ENCODE measurements at regions not wholly inside any gene's neighbourhood (a gene's known extent, or its start where the extent isn't known, plus 50 kb on each side); places are given as distances from the start of the nearest gene placed in this dataset.
"Not testable (repeated sequence)": the region's sequence is repeated elsewhere in the genome, so short reads cannot be mapped to it uniquely, and the experiment has no call there.

GRCh38 chr6:67131827-67132226 lies 1424.8 kb upstream of the EYS start:
- DNase-seq, result no peak
- Mint-ChIP-seq H3K4me1 (ENCODE audit: low read depth) (no peaks in the 10 kb centered on the region), H3K27ac (no peak overlapping the region), H3K9me3 (peaks cover 19% of the 10 kb centered on the region), H3K4me3 (no peak overlapping the region), H3K36me3 (ENCODE audit: low read depth) (no peaks in the 10 kb centered on the region), H3K27me3 (ENCODE audit: insufficient read depth) (no peaks in the 10 kb centered on the region)
- no peak for TF ChIP-seq CTCF (IDR thresholded peaks at IDR 0.05)

GRCh38 chr6:67129780-67130179 lies 1422.8 kb upstream of the EYS start:
- Mint-ChIP-seq H3K27me3 (ENCODE audit: insufficient read depth) (no peaks in the 10 kb centered on the region), H3K4me1 (ENCODE audit: low read depth) (no peaks in the 10 kb centered on the region), H3K36me3 (ENCODE audit: low read depth) (no peaks in the 10 kb centered on the region), H3K4me3 (no peak overlapping the region), H3K27ac (no peak overlapping the region), H3K9me3 (peaks cover 25% of the 10 kb centered on the region)
- no peak for DNase-seq
- no peak for TF ChIP-seq CTCF (IDR thresholded peaks at IDR 0.05)

GRCh38 chr6:67127041-67127440 lies 1420.0 kb upstream of the EYS start:
- TF ChIP-seq CTCF (IDR thresholded peaks at IDR 0.05), result no peak
- Mint-ChIP-seq H3K36me3 (ENCODE audit: low read depth) (no peaks in the 10 kb centered on the region), H3K9me3 (peaks cover 14% of the 10 kb centered on the region), H3K27me3 (ENCODE audit: insufficient read depth) (no peaks in the 10 kb centered on the region), H3K4me3 (no peak overlapping the region), H3K4me1 (ENCODE audit: low read depth) (no peaks in the 10 kb centered on the region), H3K27ac (no peak overlapping the region)
- DNase-seq, result no peak

GRCh38 chr6:67121115-67121514 lies 1414.1 kb upstream of the EYS start:
- H3K27ac Mint-ChIP-seq, result no peak overlapping the region
- H3K9me3 Mint-ChIP-seq, result peaks cover 14% of the 10 kb centered on the region
- no peaks in the 10 kb centered on the region for H3K27me3 Mint-ChIP-seq (ENCODE audit: insufficient read depth)
- no peak for DNase-seq
- no peaks in the 10 kb centered on the region for H3K36me3 Mint-ChIP-seq (ENCODE audit: low read depth)
- H3K4me1 Mint-ChIP-seq (ENCODE audit: low read depth), result no peaks in the 10 kb centered on the region
- TF ChIP-seq CTCF (IDR thresholded peaks at IDR 0.05), result no peak
- H3K4me3 Mint-ChIP-seq, result no peak overlapping the region

- DNase-seq, result no peak
- no peak overlapping the region for H3K4me3 Mint-ChIP-seq
- peaks cover 8% of the 10 kb centered on the region; the same call in 1 of the 2 replicates for H3K9me3 Mint-ChIP-seq
- TF ChIP-seq CTCF (IDR thresholded peaks at IDR 0.05), result no peak
- no peak overlapping the region for H3K27ac Mint-ChIP-seq
- no peaks in the 10 kb centered on the region for H3K4me1 Mint-ChIP-seq (ENCODE audit: low read depth)
- no peaks in the 10 kb centered on the region; the same call in 1 of the 2 replicates for H3K36me3 Mint-ChIP-seq (ENCODE audit: low read depth)
- H3K27me3 Mint-ChIP-seq (ENCODE audit: insufficient read depth), result no peaks in the 10 kb centered on the region
Measured at GRCh38 chr6:67112120-67112519, 1405.1 kb upstream of the EYS start.

- Mint-ChIP-seq H3K27ac (no peak overlapping the region), H3K4me1 (ENCODE audit: low read depth) (no peaks in the 10 kb centered on the region), H3K27me3 (ENCODE audit: insufficient read depth) (no peaks in the 10 kb centered on the region), H3K36me3 (ENCODE audit: low read depth) (no peaks in the 10 kb centered on the region), H3K9me3 (peaks cover 20% of the 10 kb centered on the region), H3K4me3 (no peak overlapping the region)
- no peak for DNase-seq
- no peak for TF ChIP-seq CTCF (IDR thresholded peaks at IDR 0.05)
Measured at GRCh38 chr6:67102743-67103142, 1395.7 kb upstream of the EYS start.

GRCh38 chr6:67095618-67096226 lies 1388.7 kb upstream of the EYS start:
- H3K36me3 Mint-ChIP-seq (ENCODE audit: low read depth); H3K27me3 Mint-ChIP-seq (ENCODE audit: insufficient read depth); H3K27ac Mint-ChIP-seq; DNase-seq; H3K4me3 Mint-ChIP-seq; H3K4me1 Mint-ChIP-seq (ENCODE audit: low read depth): not testable (repeated sequence)
- peaks cover 23% of the 10 kb centered on the region for H3K9me3 Mint-ChIP-seq
